Endometrium (tissue), 2 donors: ENCODE measurements at regions not wholly inside any gene's neighbourhood (a gene's known extent, or its start where the extent isn't known, plus 50 kb on each side); places are given as distances from the start of the nearest gene placed in this dataset.
"Not testable (repeated sequence)": the region's sequence is repeated elsewhere in the genome, so short reads cannot be mapped to it uniquely, and the experiment has no call there.

Experiments used
- FAIRE-seq: peaks from 2 replicates; lab custom pipeline; 2012; peaks lifted over from hg19 to GRCh38; lab: Jason Lieb, UNC
- donor health status: control.
- donor health status: control.

DNA sequence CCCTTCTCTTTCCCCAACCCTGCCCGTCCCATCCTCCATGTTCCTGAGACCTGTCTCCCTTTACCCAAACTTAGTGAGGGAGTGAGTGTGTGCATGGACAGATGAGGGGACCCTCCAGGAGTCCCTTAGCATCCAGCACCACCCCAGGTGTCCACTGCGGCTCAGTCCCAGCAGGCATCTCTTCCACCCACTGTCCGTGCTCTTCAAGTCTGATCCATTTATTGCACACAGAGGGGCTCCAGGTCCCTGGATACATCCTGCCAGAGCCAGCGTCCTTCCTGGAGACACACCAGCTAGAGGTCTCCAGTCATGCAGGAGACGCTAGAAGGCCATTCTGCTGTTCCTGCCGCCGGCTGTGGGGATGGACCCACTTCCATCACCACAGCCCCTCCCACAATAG is 239.2 kb downstream of the ADGRD1 start:
- no peak for FAIRE-seq

DNA sequence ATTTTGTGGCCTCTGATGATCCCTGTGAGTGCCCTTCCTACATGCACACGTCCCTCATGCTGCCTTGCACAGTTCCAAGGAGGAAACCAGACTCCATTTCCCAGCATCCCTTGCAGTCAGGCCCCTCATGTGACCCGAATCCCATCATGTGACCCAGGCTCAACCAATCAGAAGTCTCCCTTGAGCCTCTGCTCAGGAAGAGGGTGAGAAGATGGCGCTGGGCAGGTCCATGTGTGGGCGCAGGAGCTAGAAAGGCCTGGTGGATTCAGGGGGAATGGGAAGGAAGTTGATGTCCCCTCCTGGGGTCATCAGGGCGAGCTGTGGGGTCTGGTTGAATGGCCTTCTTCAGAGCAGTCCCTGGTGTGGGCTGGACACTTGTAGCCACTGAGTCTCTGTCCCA is 240.5 kb downstream of the ADGRD1 start:
- FAIRE-seq, result no peak

DNA sequence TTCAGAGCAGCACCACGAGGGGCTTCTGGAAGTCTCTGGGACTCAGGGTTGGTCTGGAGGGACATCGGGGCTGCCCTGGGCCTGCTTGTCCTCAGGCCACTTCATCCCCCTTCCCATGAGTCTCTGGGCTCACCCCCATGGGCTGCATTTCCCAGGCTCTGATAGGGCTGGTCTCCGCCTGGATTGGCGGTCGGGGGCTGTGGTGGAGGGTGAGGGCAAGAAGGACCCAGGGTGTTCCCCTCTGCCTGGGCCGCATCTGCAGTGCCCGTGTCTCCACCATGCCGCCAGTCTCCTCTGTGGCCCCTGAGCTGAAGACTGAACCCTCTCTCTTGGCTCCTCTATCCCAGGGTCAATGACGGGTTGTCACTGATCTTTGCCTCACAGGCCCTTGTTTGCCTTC is 242.1 kb downstream of the ADGRD1 start:
- FAIRE-seq, result no peak

GRCh38 chr12:131196220-131196619 is 242.5 kb downstream of the ADGRD1 start:
- FAIRE-seq, result no peak

DNA sequence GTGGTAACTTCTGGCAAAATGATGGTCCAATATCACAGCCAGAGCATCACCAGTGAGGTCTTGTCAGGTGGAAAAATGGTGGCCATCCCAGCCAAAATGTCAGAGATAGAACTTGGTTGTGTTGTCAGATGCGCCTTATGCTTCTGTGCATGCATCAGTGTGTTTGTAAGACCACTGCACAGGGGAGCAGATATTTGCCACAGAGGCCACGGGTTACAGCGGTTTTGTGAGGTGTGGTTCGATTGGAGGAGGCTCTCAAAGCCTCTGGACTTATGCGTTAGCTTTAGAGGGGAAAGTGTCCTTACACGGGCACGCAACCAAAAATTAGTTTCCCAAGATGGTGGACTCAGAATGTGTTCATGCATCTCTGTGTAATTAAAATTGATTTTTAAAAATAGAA is 243.8 kb downstream of the ADGRD1 start:
- FAIRE-seq, result no peak

- FAIRE-seq, result no peak
These were observed 245.5 kb downstream of the ADGRD1 start for GRCh38 chr12:131199221-131199620.

DNA sequence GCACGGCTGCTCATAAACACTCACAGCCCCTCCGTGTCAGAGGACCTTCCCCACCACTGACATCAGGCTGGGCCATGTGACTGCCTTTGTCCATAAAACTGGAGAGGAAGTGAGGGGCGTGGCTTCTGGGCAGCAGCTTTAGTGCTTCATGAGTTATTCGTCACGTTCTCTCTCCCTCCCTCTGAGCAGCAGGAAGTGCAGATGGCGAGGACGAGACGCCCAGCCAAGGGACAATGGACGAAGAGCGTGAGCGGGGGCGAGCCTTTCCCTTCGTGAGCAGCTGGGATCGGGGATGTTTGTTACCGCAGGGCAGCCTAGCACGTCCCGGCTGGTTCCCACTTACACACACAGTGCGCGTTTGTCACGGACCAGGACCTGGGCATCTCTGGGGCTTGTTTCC is 248.2 kb downstream of the ADGRD1 start:
- FAIRE-seq, result not testable (repeated sequence)

- no peak for FAIRE-seq
These were observed 249.1 kb downstream of the ADGRD1 start for GRCh38 chr12:131202592-131203378.

DNA sequence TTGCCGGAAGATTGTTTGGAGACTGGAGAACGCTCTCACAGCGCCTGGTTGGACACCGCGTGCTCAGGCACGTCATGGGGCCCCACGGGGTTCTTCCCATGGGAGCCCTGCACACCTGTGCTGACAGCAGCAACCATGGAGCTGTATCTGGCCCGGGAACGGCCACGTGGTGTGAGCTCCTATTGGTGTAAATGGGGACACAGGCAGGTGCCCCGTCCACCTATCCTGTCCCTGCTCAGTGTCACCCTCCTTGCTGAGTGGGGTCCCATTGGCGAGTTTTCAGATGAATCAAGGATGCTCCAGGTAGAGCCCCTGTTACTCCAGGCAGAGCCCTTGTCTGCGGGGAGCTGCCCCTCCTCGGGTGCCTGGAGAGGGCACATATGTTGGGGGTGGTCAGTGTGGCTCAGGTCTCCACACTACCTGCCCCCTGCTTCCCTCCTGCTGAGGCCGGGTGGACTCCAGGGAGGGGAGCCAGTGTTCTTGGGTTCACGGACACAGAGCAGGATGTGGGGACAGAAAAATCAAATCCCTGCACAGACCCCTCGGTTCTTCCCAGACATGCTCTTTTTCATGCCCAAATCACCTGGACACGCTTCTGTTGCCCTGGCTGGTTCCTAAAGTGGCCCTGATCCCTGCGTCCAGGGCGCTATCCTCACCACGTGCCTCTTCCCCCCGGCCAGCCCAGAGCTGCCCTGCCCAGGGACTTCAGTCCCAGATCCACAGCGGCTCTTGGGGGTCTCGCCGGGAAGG is 250.1 kb downstream of the ADGRD1 start:
- FAIRE-seq, result no peak

- no peak for FAIRE-seq
These were observed 250.9 kb downstream of the ADGRD1 start for GRCh38 chr12:131204416-131205274.

GRCh38 chr12:131205275-131205933 is 251.7 kb downstream of the ADGRD1 start:
- FAIRE-seq, result not testable (repeated sequence)

- not testable (repeated sequence) for FAIRE-seq
These were observed 253.1 kb downstream of the ADGRD1 start for GRCh38 chr12:131206630-131207299.

GRCh38 chr12:131207300-131207660 is 253.6 kb downstream of the ADGRD1 start:
- FAIRE-seq, result not testable (repeated sequence)

DNA sequence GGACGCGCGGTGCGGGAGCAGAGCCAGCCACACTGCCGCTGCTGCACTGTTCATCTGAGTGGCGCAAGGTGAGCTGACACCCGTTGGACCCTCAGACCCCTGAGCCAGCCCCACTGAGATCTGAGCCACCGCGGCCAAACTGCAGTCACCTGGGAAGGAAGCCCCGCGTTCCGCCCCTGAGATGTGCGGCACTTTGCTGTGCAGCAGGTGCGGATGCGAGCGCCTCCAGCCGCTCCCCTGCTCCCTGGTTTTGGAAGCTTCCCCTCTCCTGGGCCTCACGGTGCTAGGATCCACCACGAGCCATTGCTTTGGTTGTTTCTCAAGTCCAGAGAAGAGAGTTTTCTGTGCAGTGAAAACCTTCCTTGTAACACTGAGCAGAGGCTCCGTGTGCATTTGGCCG is 254.1 kb downstream of the ADGRD1 start:
- FAIRE-seq, result not testable (repeated sequence)

DNA sequence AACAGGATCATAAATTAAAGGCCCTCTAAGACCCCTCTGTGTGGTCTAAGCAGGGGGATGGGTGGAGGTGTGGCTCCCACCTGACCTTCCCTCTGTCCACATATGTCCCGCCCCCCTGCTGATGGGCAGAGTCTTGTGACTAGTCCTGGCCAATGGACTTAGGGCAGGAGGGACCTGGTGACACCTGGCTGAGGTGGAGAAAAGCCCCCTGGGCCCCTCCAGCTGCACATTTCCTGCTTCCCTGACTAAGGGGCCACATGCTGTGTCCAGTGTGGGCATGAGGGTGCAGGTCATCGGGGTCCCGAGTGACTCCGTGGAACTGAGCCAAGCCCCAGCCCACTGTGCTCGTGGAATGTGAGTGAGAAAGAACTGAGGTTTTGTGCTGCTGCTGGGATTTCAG is 254.7 kb downstream of the ADGRD1 start:
- no peak for FAIRE-seq

DNA sequence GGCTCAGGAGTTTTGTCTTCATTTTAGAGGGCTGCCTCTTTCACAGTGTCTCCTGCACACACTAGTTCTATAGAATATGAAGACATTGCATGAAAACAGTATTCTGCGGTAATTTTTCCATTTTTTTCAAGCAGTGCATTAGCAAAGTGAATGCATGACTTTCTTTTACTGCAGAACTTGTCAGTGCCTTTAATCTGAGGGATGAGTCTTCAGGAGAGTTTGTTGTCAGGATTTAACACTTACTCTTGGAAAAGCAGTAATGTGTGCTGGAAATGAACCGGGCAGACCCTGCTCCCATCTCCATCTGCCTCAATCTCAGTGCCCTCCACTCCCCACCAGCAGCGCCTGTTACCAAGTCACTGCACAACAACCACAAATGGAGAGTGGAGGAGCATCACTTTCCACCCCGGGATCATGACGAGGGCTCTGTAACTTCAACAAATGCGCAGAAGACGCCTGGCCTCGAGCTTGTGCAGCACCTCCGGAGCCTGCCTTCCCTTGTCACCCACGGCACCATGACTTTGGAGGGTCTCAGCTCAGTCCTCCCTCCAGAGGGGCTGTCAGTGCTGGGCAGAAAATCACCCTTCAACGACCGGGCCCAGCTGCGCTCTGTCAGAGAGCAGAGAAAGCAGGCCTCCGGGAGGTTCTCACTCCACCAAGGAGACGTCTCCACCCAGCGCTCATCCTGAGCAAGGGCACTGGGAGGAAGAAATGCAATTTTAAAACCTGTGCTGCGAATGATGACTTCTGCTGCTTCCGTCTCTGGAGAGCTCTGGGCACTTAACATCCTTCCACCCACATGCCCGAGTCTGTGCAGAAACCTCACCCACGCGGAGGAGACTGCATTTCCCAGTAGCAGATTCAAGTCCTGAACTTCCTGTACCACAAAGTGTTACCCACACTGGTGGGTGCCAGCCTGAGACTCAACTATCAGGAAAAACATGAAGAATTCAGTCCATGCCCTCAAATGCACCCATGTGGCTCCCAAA is 255.7 kb downstream of the ADGRD1 start:
- FAIRE-seq, result no peak

GRCh38 chr12:131210506-131211339 is 257.0 kb downstream of the ADGRD1 start:
- no peak for FAIRE-seq

GRCh38 chr12:131211340-131211938 is 257.7 kb downstream of the ADGRD1 start:
- no peak for FAIRE-seq

DNA sequence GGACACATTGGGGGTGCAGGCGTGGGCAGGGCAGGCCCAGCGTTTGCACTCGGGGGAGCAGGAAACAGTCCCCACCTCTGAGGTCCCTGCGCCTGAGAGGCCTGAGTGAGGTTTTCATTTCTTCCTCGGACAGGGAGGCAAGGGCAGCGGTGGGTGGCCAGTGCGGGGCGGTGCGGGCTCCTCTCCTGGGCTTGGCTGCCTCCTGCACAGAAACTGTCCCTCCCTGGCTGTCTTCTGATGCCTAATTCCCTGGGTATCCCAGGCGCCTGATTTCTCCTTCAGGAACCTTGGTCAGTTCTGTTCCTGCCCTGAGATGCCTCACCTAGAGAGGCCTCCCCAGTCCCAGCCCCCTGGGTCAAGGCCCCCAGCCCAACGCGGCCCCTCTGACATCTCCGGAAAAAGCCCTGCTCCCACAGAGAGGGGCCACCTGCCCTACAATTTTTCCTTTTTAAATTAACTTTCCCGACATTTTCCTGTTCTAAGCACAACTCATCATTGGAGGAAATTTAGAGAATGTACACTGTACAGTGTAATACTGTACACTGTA is 260.3 kb downstream of the ADGRD1 start:
- FAIRE-seq, result no peak
